Coronary artery (tissue), 2 donors: ENCODE measurements at regions not wholly inside any gene's neighbourhood (a gene's known extent, or its start where the extent isn't known, plus 50 kb on each side); places are given as distances from the start of the nearest gene placed in this dataset.

Experiments
- DNase-seq: peaks from one replicate; pipeline ENCODE4 v3.0.0-alpha.2; 2017; ENCODE audit warnings: low spot score
- H3K27ac ChIP-seq, 2 donors: fragments of 200-600 bp; sonication (generic); one replicate each; pipeline ENCODE4 v1.5.1; 2016 to 2019
- H3K4me3 ChIP-seq: fragments of 200-600 bp; sonication (generic); 2 replicates; pipeline ENCODE4 v1.5.1; 2016; ENCODE audit warnings: mild to moderate bottlenecking, moderate library complexity
- CTCF ChIP-seq: fragments of 200-600 bp; sonication (generic); IDR thresholded peaks from one replicate; pipeline ENCODE4 v1.5.1; 2019; ENCODE audit warnings: antibody characterized with exemption

DNA sequence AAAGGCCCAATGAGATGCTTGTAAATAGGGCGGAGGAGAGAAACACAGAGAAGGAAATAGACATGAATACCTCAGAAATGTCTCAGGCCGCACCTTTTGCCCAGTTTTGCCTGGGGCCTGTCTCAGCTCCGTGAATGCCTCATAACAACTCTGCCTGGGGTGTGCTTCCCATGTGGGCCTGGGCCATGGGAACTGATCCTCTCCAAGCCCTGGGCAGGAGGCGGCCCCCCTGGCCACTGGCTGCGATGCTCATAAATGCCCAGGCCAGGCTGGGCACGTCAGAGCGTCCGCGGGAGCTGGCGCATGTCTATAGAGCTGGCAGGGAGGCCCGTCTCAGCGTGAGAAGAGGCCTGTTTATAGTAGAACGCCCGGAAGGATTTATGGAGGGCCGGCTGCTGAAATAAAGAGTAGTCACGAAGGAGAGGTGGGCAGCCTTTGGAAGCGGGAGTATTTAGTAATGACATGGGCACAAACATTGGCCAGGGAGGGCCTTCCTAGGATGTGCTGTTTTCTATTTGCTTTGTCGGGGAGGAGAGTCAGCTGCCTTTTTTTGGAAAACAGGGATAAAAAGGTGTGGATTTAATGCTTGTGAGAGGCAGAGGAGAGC is 85.9 kb upstream of the IGF1R start:
- no peak for DNase-seq
- no peak overlapping the region for H3K4me3 ChIP-seq
- H3K27ac ChIP-seq, result no peak overlapping the region
- TF ChIP-seq CTCF, result no peak

DNA sequence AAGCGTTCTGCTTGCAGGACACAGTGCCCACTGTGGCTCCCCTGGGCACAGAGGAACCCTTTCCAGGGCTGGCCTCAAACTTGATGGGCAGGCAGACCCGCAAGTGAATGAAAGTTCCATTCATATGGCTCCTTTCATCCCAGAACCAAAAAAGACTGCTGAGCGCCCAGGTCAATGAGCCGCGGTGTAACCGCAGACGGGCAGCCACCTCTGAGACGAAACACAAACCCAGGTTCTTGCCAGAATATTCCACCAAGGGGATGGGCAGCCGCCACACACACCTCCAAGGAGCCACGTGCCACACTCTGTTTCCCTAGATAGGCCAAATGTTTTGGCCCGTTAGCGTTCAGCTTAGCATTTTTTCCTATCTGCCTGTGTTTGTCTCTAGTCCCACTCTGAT is 82.8 kb upstream of the IGF1R start:
- DNase-seq, result no peak
- no peak for TF ChIP-seq CTCF
- Histone ChIP-seq H3K4me3 (no peak overlapping the region), H3K27ac (no peak overlapping the region)

DNA sequence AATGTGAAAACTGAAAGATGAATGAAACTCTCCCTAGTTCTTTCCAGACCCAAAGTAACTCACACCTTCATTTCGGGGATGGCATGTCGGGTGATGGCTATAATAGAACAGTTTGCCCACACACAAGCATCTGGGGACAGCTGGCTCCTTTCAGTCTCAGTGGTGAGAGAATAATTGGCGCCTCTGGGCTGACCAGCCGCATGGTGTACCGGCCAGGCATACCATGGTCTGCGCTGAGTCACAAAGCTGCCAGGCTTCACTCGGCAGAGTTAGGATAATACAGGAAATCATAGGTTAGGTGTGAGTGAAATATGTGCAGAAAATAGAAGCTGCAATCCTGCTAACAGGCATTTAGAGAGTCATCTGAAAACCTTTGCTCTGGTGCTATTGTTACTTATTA is 80.4 kb upstream of the IGF1R start:
- no peak overlapping the region for H3K4me3 ChIP-seq
- H3K27ac ChIP-seq, result no peak overlapping the region
- no peak for TF ChIP-seq CTCF
- DNase-seq, result no peak

GRCh38 chr15:98568382-98569017 is 79.8 kb upstream of the IGF1R start:
- DNase-seq, result no peak
- TF ChIP-seq CTCF, result no peak
- Histone ChIP-seq H3K4me3 (no peak overlapping the region), H3K27ac (no peak overlapping the region)

GRCh38 chr15:98570119-98570518 is 78.2 kb upstream of the IGF1R start:
- DNase-seq, result no peak
- TF ChIP-seq CTCF, result no peak
- no peak overlapping the region for H3K4me3 ChIP-seq
- H3K27ac ChIP-seq, result no peak overlapping the region

GRCh38 chr15:98580572-98580971 is 67.8 kb upstream of the IGF1R start:
- no peak for TF ChIP-seq CTCF
- no peak overlapping the region for H3K4me3 ChIP-seq
- no peak for DNase-seq

DNA sequence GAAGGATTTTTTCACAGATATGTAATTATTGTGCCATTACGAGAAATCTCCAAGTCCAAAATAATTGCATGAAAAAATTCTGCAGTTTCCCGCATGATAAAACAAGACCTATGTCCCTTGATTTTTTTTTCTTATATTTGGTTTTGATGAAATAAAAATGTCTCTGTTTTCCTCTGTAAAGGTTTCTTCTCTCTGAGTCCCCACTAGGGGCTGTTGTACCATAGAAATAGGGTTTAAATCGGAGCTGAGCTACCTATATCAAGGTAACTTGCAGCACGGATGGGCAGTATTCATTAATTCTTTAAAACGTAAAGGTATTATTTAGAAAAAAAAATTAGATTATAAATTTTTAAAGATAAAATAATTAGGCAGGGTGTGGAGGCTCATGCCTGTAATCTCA is 66.6 kb upstream of the IGF1R start:
- no peak for DNase-seq
- no peak for TF ChIP-seq CTCF
- no peak overlapping the region for H3K27ac ChIP-seq
- no peak overlapping the region for H3K4me3 ChIP-seq

More at GRCh38 chr15:98580572-98580971, 67.8 kb upstream of the IGF1R start:
- no peak overlapping the region for H3K27ac ChIP-seq
